GM12875 (cell line): ENCODE measurements at regions not wholly inside any gene's neighbourhood (a gene's known extent, or its start where the extent isn't known, plus 50 kb on each side); places are given as distances from the start of the nearest gene placed in this dataset.

ENCODE experiments used
- H3K4me3 ChIP-seq: one replicate; pipeline ENCODE4 v1.5.1; 2011; ENCODE audit warnings: low read depth, low read length, control low read depth
- TF ChIP-seq, protein P1 (sequence below): IDR thresholded peaks from 2 replicates; pipeline ENCODE4 v1.5.1; 2011; ENCODE audit warnings: low read depth, mild to moderate bottlenecking, control low read depth, inconsistent platforms, low read length, moderate library complexity, borderline replicate concordance; ENCODE audit not compliant: insufficient read depth

DNA sequence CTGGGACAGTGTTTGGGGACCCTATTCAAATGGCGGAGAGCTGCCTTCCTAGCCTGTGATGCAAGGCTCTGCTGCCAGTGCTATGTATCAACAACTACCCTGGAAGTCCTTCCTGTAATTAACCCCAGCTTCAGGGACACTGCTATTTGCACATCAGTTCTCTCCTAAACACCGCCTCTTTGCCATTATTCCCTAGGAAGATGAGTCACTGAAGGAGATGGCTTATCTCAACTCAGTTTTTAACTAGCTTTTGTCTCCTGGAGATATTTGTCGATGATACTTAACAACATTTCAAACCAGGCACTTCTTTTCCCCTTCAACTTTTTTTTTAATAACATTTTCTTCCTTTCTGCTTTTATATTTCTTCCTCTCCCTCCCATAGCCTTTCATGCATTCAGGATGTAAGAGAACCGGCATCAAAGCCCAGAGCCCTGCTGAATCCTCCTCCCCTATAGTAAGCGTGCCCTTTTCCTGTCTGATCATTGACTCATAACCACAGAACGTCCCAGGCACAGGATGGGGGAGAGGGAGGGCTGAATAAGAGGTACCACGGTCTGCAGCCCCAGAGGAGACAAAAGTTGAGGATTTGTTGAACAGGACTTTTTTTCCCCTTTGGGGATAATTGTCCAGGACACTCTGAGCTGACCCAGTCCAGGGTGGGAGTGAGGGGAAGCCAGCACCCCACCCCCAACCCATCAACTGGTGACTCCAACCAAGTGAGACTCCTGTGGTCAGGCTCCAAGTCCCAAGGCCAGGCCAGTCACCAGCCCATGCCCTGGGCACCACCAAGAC lies 387.8 kb upstream of the SALL1 start:
- no peak overlapping the region for H3K4me3 ChIP-seq
- TF ChIP-seq, protein P1, sequence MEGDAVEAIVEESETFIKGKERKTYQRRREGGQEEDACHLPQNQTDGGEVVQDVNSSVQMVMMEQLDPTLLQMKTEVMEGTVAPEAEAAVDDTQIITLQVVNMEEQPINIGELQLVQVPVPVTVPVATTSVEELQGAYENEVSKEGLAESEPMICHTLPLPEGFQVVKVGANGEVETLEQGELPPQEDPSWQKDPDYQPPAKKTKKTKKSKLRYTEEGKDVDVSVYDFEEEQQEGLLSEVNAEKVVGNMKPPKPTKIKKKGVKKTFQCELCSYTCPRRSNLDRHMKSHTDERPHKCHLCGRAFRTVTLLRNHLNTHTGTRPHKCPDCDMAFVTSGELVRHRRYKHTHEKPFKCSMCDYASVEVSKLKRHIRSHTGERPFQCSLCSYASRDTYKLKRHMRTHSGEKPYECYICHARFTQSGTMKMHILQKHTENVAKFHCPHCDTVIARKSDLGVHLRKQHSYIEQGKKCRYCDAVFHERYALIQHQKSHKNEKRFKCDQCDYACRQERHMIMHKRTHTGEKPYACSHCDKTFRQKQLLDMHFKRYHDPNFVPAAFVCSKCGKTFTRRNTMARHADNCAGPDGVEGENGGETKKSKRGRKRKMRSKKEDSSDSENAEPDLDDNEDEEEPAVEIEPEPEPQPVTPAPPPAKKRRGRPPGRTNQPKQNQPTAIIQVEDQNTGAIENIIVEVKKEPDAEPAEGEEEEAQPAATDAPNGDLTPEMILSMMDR: no peak

DNA sequence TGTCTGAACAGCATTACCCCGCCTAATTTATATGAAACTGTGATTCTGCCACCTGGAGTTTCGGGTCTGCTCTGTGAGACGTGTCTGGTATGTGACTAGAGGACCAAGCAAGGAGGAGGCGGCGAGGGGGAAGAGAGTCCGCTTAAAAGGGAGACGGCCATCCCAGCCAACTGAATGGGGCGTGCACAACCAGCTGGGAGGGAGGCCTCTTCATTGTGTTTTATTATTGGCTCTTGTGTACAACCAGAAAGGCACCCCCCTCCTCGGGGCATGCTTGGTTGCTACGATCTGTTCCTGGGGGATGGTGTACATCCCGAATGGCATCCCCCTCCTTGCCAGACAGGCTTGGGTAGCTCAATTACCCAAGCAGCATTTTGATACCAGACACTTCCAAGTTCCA lies 384.5 kb upstream of the SALL1 start:
- H3K4me3 ChIP-seq: no peak overlapping the region

DNA sequence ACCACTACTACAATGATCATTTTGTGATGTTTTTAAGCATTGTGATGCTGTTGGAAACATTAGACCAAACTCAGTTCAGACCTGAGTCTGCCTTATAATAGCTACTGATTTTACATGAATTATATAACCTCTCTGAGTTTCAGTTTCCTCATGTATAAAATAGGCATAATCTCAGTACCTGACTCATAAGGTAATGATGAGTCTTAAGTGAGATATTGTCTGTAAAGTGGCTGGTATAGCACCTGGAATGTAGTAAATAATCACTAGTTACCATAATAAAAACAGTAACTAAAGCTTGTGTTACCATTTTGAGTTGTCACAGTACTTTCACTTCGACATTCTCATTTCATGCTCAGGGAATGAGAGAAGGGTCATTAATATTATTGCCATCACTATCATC lies 381.5 kb upstream of the SALL1 start:
- H3K4me3 ChIP-seq: no peak overlapping the region
- TF ChIP-seq, protein P1: no peak

More for the DNA sequence above, 384.5 kb upstream of the SALL1 start:
- TF ChIP-seq, protein P1: no peak

DNA sequence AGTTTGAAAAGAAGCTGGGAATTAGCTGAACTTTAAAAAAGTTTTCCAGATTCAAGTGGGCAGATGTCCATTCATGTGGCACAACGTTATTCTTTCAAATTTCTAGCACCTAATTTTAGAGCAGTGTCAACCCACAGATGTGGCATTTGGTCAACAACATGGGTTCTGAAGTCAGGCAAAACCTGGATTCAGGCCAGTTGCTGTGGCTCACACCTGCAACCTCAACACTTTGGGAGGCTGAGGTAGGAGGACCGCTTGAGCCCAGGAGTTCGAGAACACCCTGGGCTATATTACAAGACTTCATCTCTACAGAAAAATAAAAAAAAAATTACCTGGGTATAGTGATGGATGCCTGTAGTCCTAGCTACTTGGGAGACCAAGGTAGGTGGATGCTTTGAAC lies 380.2 kb upstream of the SALL1 start:
- no peak overlapping the region for H3K4me3 ChIP-seq
- TF ChIP-seq, protein P1: no peak

DNA sequence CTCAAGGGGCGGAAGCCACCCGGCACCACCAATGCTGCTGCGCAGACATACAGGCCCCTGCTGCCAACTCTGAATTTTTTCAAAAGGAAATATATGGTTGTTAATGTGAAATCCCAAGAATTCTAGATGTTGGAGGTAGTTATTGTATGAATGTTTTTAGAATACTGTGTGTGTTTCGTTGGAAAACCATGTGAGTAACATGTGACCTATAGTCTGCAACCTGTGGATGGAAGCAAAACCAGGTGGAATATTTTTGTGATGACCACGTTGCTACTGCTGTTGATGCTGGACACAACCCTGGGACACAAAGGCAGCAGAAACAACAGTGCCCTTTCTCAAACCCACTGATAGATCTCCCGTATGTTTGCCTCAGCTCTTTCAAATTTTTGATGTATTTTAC lies 376.3 kb upstream of the SALL1 start:
- no peak overlapping the region for H3K4me3 ChIP-seq
- TF ChIP-seq, protein P1: no peak

DNA sequence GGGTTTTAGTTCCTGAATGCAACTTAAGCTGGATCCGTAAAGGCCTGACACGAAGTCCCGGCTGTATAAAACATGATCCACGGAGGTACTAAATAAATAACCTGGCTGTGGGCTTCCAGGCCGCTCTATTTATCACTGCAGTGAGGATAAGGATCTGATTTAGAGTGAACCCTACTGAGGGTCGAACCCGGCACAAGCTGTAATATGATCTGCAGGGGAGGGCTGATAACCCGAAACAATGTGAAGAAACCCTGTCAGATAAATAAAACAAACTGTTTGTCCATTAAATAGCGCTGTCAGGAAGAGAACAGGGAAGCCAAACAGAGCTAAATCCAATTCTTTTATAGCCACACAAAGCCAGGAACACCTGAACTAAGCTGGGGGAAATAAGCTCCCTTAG lies 375.6 kb upstream of the SALL1 start:
- TF ChIP-seq, protein P1: no peak

DNA sequence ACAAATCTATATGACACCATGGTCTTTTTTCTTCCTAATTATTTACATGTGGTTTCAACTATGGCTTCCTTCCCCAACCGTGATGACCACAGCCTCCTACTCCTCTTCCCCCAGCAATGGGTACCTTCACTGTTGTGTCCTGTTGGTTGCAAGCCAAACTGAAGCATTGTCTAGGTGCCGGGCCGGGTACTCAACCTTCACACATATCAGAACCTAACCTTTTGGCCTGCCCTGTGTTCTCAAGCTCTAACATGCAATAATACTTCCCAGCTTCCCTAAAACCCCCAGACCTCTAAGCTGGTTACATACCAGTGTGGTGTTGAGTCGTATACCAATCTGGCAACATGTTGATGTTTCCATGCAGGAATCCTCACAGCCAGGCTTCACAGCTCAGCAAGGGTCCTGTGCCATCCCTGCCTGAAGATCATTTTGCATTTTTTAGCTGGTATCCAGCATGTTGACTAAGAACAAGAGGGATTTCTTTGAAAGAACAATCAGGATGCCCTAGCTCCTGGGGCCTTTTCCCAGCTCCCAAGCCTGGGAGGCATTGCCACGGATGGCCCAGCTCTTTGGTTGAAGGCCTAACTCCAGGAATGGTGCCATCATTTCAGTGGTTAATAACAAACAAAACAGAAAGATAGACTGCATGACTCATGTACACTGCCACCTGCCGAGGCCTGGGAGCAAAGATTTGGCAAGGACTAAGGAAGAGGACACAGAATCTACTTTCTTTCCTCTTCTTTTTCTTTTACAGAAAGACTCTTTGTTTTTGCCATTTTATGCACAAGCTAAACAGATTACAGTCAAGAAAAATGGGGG lies 373.7 kb upstream of the SALL1 start:
- no peak overlapping the region for H3K4me3 ChIP-seq
- TF ChIP-seq, protein P1: no peak

More for the DNA sequence above, 375.6 kb upstream of the SALL1 start:
- no peak overlapping the region for H3K4me3 ChIP-seq
